ENCODE measurements at regions not wholly inside any gene's neighbourhood (a gene's known extent, or its start where the extent isn't known, plus 50 kb on each side); places are given as distances from the start of the nearest gene placed in this dataset.

GRCh38 chr18:60639836-60640235, 267.3 kb upstream of the MC4R start (continued):
- TF ChIP-seq ZBTB33 (IDR thresholded peaks at IDR 0.05) = no peak

GRCh38 chr18:60643009-60643408, 270.4 kb upstream of the MC4R start:
- H3K4me3 ChIP-seq (ENCODE audit: low read depth in 1 of 3, low read length in 3 of 3) = no peak overlapping the region
- 80% methylated on average over 3 of the region's 3 CpGs for WGBS
- no peak for DNase-seq (ENCODE audit: low spot score)
- H3K27me3 ChIP-seq (ENCODE audit: control insufficient read depth in 4 of 4, insufficient read depth in 4 of 4, low read length in 3 of 4) = no peaks in the 10 kb centered on the region
- TF ChIP-seq GABPA (IDR thresholded peaks at IDR 0.05 in 1 of 2, conservative IDR thresholded peaks at IDR 0.05 in 1 of 2) = no peak
- no peak for TF ChIP-seq CTCF (IDR thresholded peaks at IDR 0.05; ENCODE audit: low read depth, low read length, missing input control)
- no peak for TF ChIP-seq MAX (IDR thresholded peaks at IDR 0.05)
- no peak for TF ChIP-seq YY1 (IDR thresholded peaks at IDR 0.05)
- TF ChIP-seq ATF3 (IDR thresholded peaks at IDR 0.05) = no peak
- TF ChIP-seq FOXA1 (IDR thresholded peaks at IDR 0.05) = no peak
- no peak for TF ChIP-seq NR2F2 (IDR thresholded peaks at IDR 0.05)
- no peak for TF ChIP-seq HNF4A (conservative IDR thresholded peaks at IDR 0.05)
- TF ChIP-seq HNF4G (IDR thresholded peaks at IDR 0.05) = no peak
- TF ChIP-seq TAF1 (conservative IDR thresholded peaks at IDR 0.05) = no peak
- TF ChIP-seq RAD21 (IDR thresholded peaks at IDR 0.05) = no peak
- no peak for TF ChIP-seq REST (IDR thresholded peaks at IDR 0.05)
- TF ChIP-seq FOXA2 (IDR thresholded peaks at IDR 0.05) = no peak
- no peak for TF ChIP-seq RXRA (IDR thresholded peaks at IDR 0.05)
- no peak for TF ChIP-seq SP1 (IDR thresholded peaks at IDR 0.05)
- no peak for TF ChIP-seq EGR1 (IDR thresholded peaks at IDR 0.05; ENCODE audit: low read depth in 2 of 2)
- no peak for TF ChIP-seq JUND (IDR thresholded peaks at IDR 0.05)
- H3K36me3 ChIP-seq (ENCODE audit: control insufficient read depth in 4 of 4, insufficient read depth in 3 of 4, low read depth in 1 of 4, low read length in 3 of 4) = no peaks in the 10 kb centered on the region
- no peak overlapping the region for H3K27ac ChIP-seq (ENCODE audit: low read depth in 1 of 2, low read length in 2 of 2)
- H3K9me3 ChIP-seq (ENCODE audit: control insufficient read depth in 4 of 4, low read length in 3 of 4) = no peaks in the 10 kb centered on the region
- H3K9ac ChIP-seq (ENCODE audit: low read depth in 1 of 2, low read length in 2 of 2) = no peak overlapping the region
- no peaks in the 10 kb centered on the region for H3K4me1 ChIP-seq (ENCODE audit: control insufficient read depth in 4 of 4, insufficient read depth in 4 of 4, low read length in 3 of 4)
